GM19193 (cell line): ENCODE measurements at regions not wholly inside any gene's neighbourhood (a gene's known extent, or its start where the extent isn't known, plus 50 kb on each side); places are given as distances from the start of the nearest gene placed in this dataset.

Source experiments
- POLR2A ChIP-seq: IDR thresholded peaks from 4 replicates; pipeline ENCODE4 v1.6.1; 2011; ENCODE audit not compliant: insufficient read depth, insufficient read length; ENCODE audit errors: extremely low read depth

GRCh38 chr2:8059255-8059654, 622.6 kb upstream of the ID2 start:
- no peak for TF ChIP-seq POLR2A

- TF ChIP-seq POLR2A = no peak
These were observed 622.1 kb upstream of the ID2 start for GRCh38 chr2:8059794-8060193.

- TF ChIP-seq POLR2A = no peak
These were observed 620.6 kb upstream of the ID2 start for GRCh38 chr2:8061219-8061618.

GRCh38 chr2:8064603-8065002, 617.3 kb upstream of the ID2 start:
- TF ChIP-seq POLR2A = no peak

GRCh38 chr2:8065191-8065590, 616.7 kb upstream of the ID2 start:
- no peak for TF ChIP-seq POLR2A

GRCh38 chr2:8067784-8068336, 614.0 kb upstream of the ID2 start:
- no peak for TF ChIP-seq POLR2A

- no peak for TF ChIP-seq POLR2A
These were observed 608.9 kb upstream of the ID2 start for GRCh38 chr2:8072907-8073306.

GRCh38 chr2:8073916-8074315, 607.9 kb upstream of the ID2 start:
- no peak for TF ChIP-seq POLR2A

- no peak for TF ChIP-seq POLR2A
These were observed 605.2 kb upstream of the ID2 start for GRCh38 chr2:8076448-8077342.

GRCh38 chr2:8078705-8079104, 603.2 kb upstream of the ID2 start:
- TF ChIP-seq POLR2A = no peak

- no peak for TF ChIP-seq POLR2A
These were observed 601.8 kb upstream of the ID2 start for GRCh38 chr2:8080063-8080462.

- no peak for TF ChIP-seq POLR2A
These were observed 600.7 kb upstream of the ID2 start for GRCh38 chr2:8081130-8081529.

GRCh38 chr2:8082840-8083239, 599.0 kb upstream of the ID2 start:
- TF ChIP-seq POLR2A = no peak

- TF ChIP-seq POLR2A = no peak
These were observed 595.5 kb upstream of the ID2 start for GRCh38 chr2:8086357-8086756.

- TF ChIP-seq POLR2A = no peak
These were observed 594.9 kb upstream of the ID2 start for GRCh38 chr2:8086796-8087479.

- no peak for TF ChIP-seq POLR2A
These were observed 594.4 kb upstream of the ID2 start for GRCh38 chr2:8087480-8087840.
